ENCODE measurements at regions not wholly inside any gene's neighbourhood (a gene's known extent, or its start where the extent isn't known, plus 50 kb on each side); places are given as distances from the start of the nearest gene placed in this dataset.
"Not testable (repeated sequence)": the region's sequence is repeated elsewhere in the genome, so short reads cannot be mapped to it uniquely, and the experiment has no call there.

- DNase-seq: no peak
Observed at GRCh38 chr6:154602296-154602695, 91.8 kb upstream of the CNKSR3 start.

DNA sequence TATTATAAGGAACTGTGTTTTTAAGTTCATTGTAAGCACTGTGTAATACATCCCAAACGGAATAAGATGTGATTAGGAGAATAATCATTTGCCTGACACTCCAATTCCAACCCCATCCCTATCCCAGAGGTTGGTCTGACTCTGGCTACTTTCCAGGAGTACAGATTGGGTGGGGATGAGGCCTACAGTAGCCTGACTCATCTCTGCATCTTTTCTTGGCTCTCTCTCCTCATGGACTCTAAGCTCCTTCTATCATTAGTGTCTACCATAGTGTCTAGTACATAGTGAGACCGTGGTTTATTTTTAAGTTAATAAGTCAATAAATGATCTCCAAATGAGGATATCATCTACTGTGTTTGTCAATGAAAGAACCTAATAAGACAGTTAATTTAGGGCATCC lies 92.2 kb upstream of the CNKSR3 start:
- DNase-seq: no peak

GRCh38 chr6:154604119-154604518 lies 93.6 kb upstream of the CNKSR3 start:
- DNase-seq: no peak

DNA sequence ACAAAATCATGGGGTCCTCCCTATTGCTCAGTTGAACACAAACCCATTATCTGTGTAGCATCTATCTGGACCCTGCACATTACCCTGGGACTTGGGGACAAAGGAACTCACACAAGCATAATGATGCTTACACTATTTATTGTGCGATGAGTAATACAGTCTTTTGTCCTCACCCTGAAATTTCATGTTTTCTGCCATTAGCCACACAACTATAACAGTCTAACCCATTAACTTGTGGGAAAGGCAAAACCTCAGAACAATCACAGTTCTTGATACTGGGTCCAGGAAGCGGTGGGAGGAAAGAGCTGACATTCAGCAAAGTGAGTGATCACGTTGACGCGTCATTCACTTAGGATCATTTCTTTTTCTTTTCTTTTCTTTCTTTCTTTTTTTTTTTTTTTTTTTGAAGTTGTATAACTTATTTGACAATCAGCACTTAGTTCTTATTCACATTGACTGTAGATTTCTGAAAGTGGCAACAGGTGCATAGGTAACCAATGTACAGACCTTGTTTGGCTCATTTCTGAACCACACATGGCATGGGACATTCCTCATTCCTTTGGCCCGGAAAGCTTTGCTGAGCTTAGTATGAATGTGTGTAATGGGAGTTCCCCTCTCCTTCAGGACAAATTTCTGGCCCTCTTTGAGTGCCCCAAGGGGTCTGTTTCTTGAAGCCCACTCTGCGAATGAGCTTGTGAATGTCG lies 94.8 kb upstream of the CNKSR3 start:
- no peak for DNase-seq

- DNase-seq: no peak
Observed at GRCh38 chr6:154605882-154606370, 95.4 kb upstream of the CNKSR3 start.

DNA sequence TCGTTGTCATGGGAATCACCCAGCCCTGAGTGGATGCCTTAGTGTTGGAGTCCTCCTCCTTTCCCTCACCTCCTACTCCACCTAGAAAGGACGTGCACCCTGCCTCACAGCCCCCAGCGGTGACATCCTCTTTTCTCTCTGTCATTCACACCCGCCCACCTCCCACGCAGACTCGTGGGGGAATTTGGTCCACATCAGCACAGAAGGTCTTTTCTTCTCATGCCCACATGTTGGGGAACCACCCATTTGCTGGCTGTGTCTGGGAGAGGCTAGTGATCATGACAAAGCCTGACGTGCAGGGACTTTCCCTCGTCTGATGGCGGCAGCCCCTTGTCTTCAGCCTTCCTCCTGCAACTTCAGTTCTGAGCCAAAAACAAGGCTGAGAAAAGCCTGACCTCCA lies 96.0 kb upstream of the CNKSR3 start:
- DNase-seq: no peak

- DNase-seq: no peak
Observed at GRCh38 chr6:154606860-154607259, 96.4 kb upstream of the CNKSR3 start.

- no peak for DNase-seq
Observed at GRCh38 chr6:154611241-154611640, 100.8 kb upstream of the CNKSR3 start.

DNA sequence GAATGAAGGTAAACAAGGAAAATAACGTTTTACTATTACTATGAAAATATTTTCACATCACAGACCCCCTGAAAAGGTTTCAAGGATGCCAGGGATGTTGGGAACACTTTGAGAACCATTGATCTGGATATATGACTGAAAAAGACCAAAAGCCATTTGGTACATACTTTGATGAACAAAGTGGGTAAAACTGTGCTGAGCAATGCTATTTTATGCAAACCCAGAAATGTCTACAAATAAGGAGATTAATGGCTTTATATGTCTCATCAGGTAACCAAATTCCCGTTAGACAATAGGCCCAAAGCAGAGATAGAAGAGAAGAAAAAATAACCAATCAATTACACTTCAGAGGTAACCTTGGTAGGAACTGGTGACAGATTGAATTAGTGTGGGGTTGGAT lies 101.4 kb upstream of the CNKSR3 start:
- DNase-seq: no peak

DNA sequence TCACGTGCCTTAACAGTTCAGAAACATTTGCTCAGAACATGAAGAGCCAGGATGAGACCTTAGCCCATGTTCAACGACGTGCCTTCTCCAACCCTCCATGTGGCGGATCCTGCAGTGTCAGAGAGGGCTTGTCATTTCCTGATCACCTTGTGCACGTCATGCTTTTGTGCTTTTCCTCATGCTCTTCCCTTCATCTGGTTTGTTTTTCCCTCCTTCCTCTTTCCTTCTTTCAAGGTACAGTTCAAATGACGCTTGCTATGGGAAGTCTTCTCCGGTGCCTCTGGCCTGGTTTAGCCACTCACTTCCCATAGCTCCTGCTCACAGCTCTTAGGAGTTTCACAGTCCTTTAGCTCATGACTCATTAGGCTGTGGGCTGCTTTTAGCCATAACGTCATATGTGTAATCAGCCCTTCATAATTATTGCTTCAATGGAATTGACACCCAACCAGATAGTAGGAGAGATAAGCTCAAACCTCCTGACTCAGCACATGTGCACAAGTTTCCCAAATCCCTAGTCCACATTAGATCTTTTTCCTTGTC lies 102.7 kb upstream of the CNKSR3 start:
- DNase-seq: no peak

GRCh38 chr6:154614101-154614500 lies 103.6 kb upstream of the CNKSR3 start:
- DNase-seq: no peak

- no peak for DNase-seq
Observed at GRCh38 chr6:154614641-154615040, 104.2 kb upstream of the CNKSR3 start.

- no peak for DNase-seq
Observed at GRCh38 chr6:154615483-154616025, 105.1 kb upstream of the CNKSR3 start.

DNA sequence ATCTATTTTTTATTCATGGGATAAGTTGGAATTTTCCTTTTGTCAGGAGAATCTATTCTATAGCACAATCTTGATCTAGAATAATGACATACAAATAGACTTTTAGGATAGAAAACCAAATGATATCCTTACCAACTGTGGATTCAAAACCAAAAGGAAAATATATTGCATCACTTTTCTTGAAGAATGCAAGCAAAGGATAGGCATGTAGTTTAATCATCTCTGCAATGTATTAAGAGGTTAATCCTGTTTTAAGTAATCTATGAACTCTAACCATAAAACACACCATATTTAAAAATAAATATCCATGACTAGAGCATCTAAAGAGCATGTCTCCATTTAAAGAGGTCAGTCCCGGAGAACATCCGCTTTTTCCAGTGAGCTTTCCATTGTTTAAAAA lies 106.7 kb upstream of the CNKSR3 start:
- no peak for DNase-seq

GRCh38 chr6:154619146-154619545 lies 108.7 kb upstream of the CNKSR3 start:
- no peak for DNase-seq

DNA sequence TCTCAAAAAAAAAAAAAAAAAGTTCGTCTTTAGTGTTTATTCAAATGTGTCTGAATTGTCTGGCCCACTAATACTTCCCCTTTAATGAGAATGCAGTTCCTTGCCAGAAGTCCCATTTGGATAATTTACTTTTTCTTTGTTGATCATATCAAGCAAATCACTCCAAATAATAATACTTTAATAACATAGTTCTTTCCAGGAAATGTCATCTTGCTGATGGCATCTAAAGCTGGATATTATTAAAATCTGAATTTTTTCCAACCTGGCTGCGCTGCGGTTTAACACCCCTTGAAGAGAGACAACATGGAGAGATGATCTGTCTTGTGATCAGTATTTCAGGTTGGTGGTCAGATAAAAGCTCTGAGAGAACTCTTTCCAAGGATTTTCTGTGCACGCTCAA lies 111.2 kb upstream of the CNKSR3 start:
- DNase-seq: no peak

GRCh38 chr6:154622618-154623336 lies 110.4 kb upstream of the SCAF8 start:
- DNase-seq: no peak

DNA sequence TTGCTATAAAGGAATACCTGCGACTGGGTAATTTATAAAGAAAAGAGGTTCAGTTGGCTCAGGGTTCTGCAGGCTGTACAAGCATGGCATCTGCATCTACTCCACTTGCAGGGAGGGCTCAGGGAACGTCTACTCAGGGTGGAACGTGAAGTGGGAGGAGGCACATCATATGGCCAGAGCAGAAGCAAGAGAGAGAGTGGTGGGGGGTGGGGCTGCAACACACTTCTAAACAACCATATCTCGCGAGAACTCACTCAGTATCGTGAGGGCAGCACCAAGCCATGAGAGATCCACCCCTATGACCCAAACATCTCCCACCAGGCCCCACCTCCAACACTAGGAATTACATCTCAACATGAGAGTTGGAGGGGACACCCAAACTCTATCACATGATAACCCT lies 109.8 kb upstream of the SCAF8 start:
- no peak for DNase-seq

- DNase-seq: no peak
Observed at GRCh38 chr6:154624038-154624599, 109.1 kb upstream of the SCAF8 start.

DNA sequence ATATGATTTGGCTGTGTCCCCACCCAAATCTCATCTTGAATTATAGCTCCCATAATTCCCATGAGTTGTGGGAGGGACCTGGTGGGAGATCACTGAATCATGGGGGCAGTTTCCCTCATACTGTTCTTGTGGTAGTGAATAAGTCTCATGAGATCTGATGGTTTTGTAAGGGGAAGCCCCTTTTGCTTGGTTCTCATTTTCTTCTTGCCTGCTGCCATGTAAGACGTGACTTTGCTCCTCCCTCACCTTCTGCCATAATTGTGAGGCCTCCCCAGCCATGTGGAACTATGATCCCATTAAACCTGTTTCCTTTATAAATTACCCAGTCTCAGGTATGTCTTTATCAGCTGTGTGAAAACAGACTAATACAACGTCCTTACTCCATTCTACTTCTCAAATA lies 108.5 kb upstream of the SCAF8 start:
- DNase-seq: not testable (repeated sequence)

- DNase-seq: no peak
Observed at GRCh38 chr6:154625721-154626120, 107.5 kb upstream of the SCAF8 start.

GRCh38 chr6:154629127-154629526 lies 104.1 kb upstream of the SCAF8 start:
- no peak for DNase-seq

GRCh38 chr6:154632119-154632518 lies 101.1 kb upstream of the SCAF8 start:
- no peak for DNase-seq

- DNase-seq: no peak
Observed at GRCh38 chr6:154637392-154637791, 95.8 kb upstream of the SCAF8 start.
